ENCODE measurements at regions not wholly inside any gene's neighbourhood (a gene's known extent, or its start where the extent isn't known, plus 50 kb on each side); places are given as distances from the start of the nearest gene placed in this dataset.

GRCh38 chr20:52419205-52419604 lies 227.6 kb upstream of the ZFP64 start:
- TF ChIP-seq POLR2A (IDR thresholded peaks at IDR 0.05; ENCODE audit: low read depth) (no peak), POLR2AphosphoS5 (IDR thresholded peaks at IDR 0.05) (no peak), EP300 (IDR thresholded peaks at IDR 0.05) (no peak)
- TF ChIP-seq, protein P1, sequence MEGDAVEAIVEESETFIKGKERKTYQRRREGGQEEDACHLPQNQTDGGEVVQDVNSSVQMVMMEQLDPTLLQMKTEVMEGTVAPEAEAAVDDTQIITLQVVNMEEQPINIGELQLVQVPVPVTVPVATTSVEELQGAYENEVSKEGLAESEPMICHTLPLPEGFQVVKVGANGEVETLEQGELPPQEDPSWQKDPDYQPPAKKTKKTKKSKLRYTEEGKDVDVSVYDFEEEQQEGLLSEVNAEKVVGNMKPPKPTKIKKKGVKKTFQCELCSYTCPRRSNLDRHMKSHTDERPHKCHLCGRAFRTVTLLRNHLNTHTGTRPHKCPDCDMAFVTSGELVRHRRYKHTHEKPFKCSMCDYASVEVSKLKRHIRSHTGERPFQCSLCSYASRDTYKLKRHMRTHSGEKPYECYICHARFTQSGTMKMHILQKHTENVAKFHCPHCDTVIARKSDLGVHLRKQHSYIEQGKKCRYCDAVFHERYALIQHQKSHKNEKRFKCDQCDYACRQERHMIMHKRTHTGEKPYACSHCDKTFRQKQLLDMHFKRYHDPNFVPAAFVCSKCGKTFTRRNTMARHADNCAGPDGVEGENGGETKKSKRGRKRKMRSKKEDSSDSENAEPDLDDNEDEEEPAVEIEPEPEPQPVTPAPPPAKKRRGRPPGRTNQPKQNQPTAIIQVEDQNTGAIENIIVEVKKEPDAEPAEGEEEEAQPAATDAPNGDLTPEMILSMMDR (IDR thresholded peaks at IDR 0.05): no peak

All from esophagus muscularis mucosa (tissue), 4 donors.